ENCODE measurements at regions not wholly inside any gene's neighbourhood (a gene's known extent, or its start where the extent isn't known, plus 50 kb on each side); places are given as distances from the start of the nearest gene placed in this dataset.
"Not testable (repeated sequence)": the region's sequence is repeated elsewhere in the genome, so short reads cannot be mapped to it uniquely, and the experiment has no call there.

- no peak for DNase-seq (ENCODE audit: low read depth)
These were observed 341.3 kb downstream of the RASEF start for GRCh38 chr9:82721593-82721992.

GRCh38 chr9:82722051-82722450, 340.9 kb downstream of the RASEF start:
- DNase-seq (ENCODE audit: low read depth): no peak

GRCh38 chr9:82722561-82722960, 340.4 kb downstream of the RASEF start:
- no peak for DNase-seq (ENCODE audit: low read depth)

- DNase-seq (ENCODE audit: low read depth): no peak
These were observed 336.3 kb downstream of the RASEF start for GRCh38 chr9:82726424-82727276.

GRCh38 chr9:82729141-82729540, 333.8 kb downstream of the RASEF start:
- DNase-seq (ENCODE audit: low read depth): no peak

GRCh38 chr9:82729991-82730589, 332.9 kb downstream of the RASEF start:
- DNase-seq (ENCODE audit: low read depth): no peak

- peak; percentile 17 for DNase-seq (ENCODE audit: low read depth)
These were observed 330.0 kb downstream of the RASEF start for GRCh38 chr9:82732928-82733327.

GRCh38 chr9:82736126-82736525, 326.8 kb downstream of the RASEF start:
- DNase-seq (ENCODE audit: low read depth): no peak

GRCh38 chr9:82736701-82737100, 326.2 kb downstream of the RASEF start:
- DNase-seq (ENCODE audit: low read depth): no peak

GRCh38 chr9:82745919-82746318, 317.0 kb downstream of the RASEF start:
- no peak for DNase-seq (ENCODE audit: low read depth)

- no peak for DNase-seq (ENCODE audit: low read depth)
These were observed 312.5 kb downstream of the RASEF start for GRCh38 chr9:82750411-82750913.

- no peak for DNase-seq (ENCODE audit: low read depth)
These were observed 305.0 kb downstream of the RASEF start for GRCh38 chr9:82757924-82758323.

GRCh38 chr9:82761027-82761426, 301.9 kb downstream of the RASEF start:
- DNase-seq (ENCODE audit: low read depth): no peak

GRCh38 chr9:82761956-82762355, 301.0 kb downstream of the RASEF start:
- DNase-seq (ENCODE audit: low read depth): no peak

- no peak for DNase-seq (ENCODE audit: low read depth)
These were observed 299.3 kb downstream of the RASEF start for GRCh38 chr9:82763656-82764055.

- no peak for DNase-seq (ENCODE audit: low read depth)
These were observed 298.8 kb downstream of the RASEF start for GRCh38 chr9:82764061-82764668.

GRCh38 chr9:82774707-82775231, 288.2 kb downstream of the RASEF start:
- not testable (repeated sequence) for DNase-seq (ENCODE audit: low read depth)

GRCh38 chr9:82776508-82776907, 286.4 kb downstream of the RASEF start:
- DNase-seq (ENCODE audit: low read depth): no peak

GRCh38 chr9:82777366-82777765, 285.6 kb downstream of the RASEF start:
- DNase-seq (ENCODE audit: low read depth): no peak

- not testable (repeated sequence) for DNase-seq (ENCODE audit: low read depth)
These were observed 284.0 kb downstream of the RASEF start for GRCh38 chr9:82778923-82779322.

- no peak for DNase-seq (ENCODE audit: low read depth)
These were observed 282.9 kb downstream of the RASEF start for GRCh38 chr9:82780017-82780416.

- no peak for DNase-seq (ENCODE audit: low read depth)
These were observed 281.0 kb downstream of the RASEF start for GRCh38 chr9:82781921-82782392.

All from forelimb muscle (tissue), 1 donor.